HEK293T (cell line): ENCODE measurements at regions not wholly inside any gene's neighbourhood (a gene's known extent, or its start where the extent isn't known, plus 50 kb on each side); places are given as distances from the start of the nearest gene placed in this dataset.

Source experiments
- ARNT ChIP-seq: fragments of 450-650 bp; IDR thresholded peaks from 2 replicates; pipeline ENCODE4 v1.6.1; 2017; ENCODE audit warnings: mild to moderate bottlenecking
- BHLHE40 ChIP-seq: fragments of 450-650 bp; IDR thresholded peaks from 2 replicates; pipeline ENCODE4 v1.6.1; 2016; ENCODE audit warnings: mild to moderate bottlenecking, moderate library complexity, borderline replicate concordance
- FOXA1 ChIP-seq: fragments of 450-650 bp; IDR thresholded peaks from 2 replicates; pipeline ENCODE4 v1.6.1; 2016; ENCODE audit warnings: mild to moderate bottlenecking
- FOXM1 ChIP-seq: fragments of 450-650 bp; IDR thresholded peaks from 2 replicates; pipeline ENCODE4 v1.6.1; 2017; ENCODE audit warnings: mild to moderate bottlenecking, borderline replicate concordance
- L3MBTL2 ChIP-seq: fragments of 450-650 bp; conservative IDR thresholded peaks from 2 replicates; pipeline ENCODE4 v1.6.1; 2016; ENCODE audit warnings: mild to moderate bottlenecking
- SP1 ChIP-seq: fragments of 450-650 bp; IDR thresholded peaks from 2 replicates; pipeline ENCODE4 v1.6.1; 2017
- SUZ12 ChIP-seq: fragments of 450-650 bp; IDR thresholded peaks from 2 replicates; pipeline ENCODE4 v1.6.1; 2016; ENCODE audit warnings: mild to moderate bottlenecking
- TARDBP ChIP-seq: fragments of 450-650 bp; IDR thresholded peaks from 2 replicates; pipeline ENCODE4 v1.6.1; 2016

- TF ChIP-seq SUZ12 (no peak), L3MBTL2 (no peak), TARDBP (no peak), FOXA1 (no peak), BHLHE40 (no peak), SP1 (no peak), ARNT (no peak), FOXM1 (no peak)
Measured at GRCh38 chr6:105759015-105759414, 327.1 kb upstream of the PRDM1 start.
